HG03432 (cell line): ENCODE measurements at regions not wholly inside any gene's neighbourhood (a gene's known extent, or its start where the extent isn't known, plus 50 kb on each side); places are given as distances from the start of the nearest gene placed in this dataset.
"Not testable (repeated sequence)": the region's sequence is repeated elsewhere in the genome, so short reads cannot be mapped to it uniquely, and the experiment has no call there.

Experiments used
- ATAC-seq: cut with Tn5 transposase; IDR thresholded peaks from one replicate; pipeline ENCODE4 v1.9.1; 2021; ENCODE audit warnings: mild to moderate bottlenecking, moderate library complexity; ENCODE audit not compliant: unreplicated experiment

DNA sequence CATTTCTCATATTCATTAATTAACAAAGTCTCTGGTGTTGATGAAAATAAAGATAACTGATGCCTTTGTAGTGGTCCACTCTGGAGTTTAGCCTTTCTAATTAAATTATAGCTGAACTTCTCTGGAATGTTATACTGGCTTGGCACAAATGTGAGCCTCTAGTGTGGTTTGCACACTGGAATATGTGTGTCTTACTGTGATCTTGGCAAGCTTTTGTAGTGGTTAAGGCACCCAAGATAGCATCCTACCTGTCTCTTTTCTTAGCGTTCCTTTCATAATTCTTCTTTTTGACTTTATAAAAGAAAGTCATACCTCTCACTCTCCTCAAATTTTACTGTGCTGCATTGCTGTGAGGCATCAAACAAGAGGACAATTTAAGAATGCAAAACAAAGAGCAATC, 107.4 kb downstream of the UTRN start:
- ATAC-seq, result no peak

DNA sequence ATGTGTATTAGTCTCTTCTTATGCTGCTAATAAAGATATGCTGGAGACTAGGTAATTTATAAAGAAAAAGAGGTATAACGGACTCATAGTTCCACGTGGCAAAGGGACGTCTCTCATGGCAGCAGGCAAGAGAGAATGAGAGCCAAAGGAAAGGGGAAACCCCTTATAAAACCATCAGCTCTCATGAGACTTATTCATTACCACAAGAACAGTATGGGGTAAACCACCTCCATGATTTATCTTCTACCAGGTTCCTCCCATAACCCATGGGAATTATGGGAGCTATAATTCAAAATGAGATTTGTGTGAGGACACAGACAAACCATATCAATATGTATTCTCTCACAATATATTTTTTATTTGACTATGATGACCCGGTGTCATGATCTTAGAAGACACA, 109.1 kb downstream of the UTRN start:
- no peak for ATAC-seq

DNA sequence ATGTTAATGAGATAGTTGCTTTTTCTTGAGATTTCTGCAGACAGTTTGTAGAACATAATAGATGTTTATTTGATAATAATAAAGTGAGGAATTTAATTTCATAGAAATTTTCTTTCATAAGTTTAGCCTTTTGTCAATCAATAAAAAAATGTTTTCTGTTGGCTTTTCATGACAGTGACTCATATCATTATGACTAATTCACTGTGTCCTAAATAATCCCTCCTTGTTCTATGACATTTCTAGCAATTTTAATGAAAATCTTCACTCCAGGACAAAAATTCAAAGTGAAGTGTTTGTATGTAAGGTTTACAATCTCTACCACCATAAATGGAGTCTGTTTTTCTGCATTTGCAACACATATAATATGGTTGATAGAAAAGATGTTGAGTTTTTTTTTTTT, 109.9 kb downstream of the UTRN start:
- ATAC-seq, result no peak

DNA sequence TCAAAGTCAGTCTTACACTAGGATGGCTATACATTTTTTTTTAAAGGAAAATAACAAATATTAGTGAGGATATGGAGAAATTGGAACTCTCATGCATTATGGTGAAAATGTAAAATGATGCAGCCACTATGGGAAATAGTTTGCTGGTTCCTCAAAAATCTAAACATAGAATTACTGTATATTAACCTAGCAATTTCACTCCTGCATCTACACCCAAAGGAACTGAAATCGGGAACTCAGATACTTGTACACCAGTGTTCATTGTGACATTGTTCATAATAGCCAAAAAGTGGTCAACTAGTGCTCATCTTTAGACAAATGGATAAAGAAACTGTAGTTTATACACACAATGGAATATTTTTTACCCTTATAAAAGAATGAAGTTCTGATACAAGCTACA, 110.7 kb downstream of the UTRN start:
- ATAC-seq, result no peak

DNA sequence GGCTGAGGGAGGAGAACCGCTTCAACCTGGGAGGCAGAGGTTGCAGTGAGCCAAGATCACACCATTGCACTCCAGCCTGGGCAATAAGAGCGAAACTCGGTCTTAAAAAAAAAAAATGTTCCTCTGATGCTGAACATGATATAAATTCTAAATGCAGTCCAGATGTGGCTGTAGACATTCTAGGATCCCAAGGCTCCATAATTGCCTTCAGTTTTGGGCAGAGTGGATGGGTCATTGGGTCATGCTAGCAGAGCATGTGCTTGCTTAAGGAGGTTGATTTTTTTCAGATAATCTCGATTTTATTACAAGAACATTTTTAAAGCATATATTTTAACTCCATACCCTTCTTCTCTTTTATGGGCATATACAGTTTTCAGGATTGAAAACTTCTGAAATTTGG, 112.0 kb downstream of the UTRN start:
- no peak for ATAC-seq

DNA sequence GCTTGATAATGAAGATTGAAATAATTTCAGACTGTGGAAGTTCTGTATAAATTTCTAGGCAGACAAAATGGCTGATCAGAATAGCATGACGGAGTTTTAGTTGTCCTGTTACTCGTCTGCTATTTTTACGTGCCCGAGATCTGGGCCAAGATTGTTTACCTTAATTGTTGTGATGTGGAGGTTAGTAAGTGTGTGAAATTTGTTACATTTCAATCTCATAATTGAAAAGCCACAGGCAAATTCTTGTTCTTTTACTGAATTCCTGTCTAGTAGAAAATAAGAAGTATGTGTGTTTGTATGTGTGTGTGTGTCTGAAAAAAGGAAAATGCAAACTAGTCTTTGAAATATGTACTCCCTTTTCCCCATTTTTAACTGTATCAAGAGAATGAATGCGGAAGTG, 115.2 kb downstream of the UTRN start:
- no peak for ATAC-seq

DNA sequence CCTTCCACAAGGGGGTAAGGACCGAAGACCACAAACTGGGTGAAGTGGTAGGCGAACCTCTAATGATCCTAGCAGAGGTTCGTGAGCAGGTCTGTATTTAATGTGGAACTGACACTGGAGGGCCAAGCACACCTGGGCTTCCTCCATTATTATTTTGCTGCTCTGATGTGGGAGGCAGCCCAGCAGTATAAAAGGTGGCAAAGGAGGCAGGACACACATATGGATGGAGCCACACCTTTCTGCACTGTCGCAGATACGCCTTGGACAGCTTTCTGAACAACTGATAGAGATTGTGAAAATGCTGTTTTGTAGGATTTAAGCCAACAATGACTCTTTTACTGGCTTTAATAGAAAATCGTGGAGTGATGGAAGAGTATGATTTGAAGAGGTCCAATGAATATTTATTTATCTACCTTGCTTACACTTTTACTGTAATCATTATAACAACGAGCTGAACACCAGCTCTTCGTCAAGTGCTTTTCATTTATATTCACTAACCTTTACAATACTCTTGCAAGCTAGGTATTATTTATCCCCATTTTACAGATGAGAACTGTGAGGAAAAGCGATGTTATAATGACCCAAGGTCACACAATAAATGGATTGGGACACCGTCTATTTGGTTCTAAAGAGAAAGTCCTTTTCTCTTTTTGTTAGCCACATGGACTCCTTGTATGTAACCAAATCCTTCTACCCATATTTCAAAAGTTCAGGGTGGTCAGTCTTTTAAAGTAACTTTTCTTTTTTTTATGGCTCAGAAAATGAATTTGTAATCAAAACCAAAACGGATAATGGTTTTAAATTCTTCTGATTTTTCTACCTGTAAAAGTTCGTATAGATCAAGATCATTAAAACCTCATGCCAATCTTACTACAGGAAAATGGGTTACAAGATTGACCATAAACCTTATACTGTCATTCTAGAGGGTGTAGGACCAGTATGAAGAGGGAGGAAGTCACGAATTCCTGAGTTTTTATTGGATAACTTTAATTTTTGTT, 116.9 kb downstream of the UTRN start:
- no peak for ATAC-seq

DNA sequence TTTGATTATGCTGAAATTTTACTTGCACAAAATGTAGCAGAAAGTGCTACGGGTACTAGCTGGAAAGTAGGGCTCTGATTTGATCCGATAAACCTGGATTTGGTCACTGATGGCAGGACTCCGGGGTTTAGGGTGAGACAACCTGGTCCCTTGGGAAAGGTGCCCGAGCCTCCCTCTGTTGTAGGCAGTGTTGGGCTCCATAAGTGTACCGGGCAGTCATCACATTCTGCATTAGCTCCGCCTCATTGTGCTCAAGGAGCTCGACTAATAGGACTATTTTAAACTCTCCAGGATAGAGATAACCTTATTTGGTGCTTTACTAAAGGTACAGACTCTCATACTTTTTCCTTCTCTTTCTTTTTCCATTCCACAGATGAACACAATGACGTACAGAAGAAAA, 117.6 kb downstream of the UTRN start:
- ATAC-seq, result no peak

DNA sequence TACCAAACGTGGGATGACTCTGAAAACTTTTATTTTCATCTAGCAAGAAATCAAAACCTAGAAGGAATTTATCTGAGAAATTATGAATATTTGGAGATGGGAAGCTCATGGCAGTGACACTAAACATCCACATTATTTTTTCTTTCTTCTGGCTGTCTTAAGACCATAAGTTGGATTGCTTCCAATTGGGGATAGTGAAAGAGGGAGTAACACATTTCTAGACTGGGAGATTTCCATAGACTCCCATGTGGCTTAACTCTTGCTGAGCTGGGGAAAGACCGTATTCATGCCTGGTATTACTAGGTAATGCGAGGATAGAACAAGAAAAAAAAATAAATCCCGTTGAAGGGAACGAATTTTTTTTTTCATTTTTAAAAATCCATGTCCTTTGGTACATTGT, 120.0 kb downstream of the UTRN start:
- ATAC-seq, result no peak

DNA sequence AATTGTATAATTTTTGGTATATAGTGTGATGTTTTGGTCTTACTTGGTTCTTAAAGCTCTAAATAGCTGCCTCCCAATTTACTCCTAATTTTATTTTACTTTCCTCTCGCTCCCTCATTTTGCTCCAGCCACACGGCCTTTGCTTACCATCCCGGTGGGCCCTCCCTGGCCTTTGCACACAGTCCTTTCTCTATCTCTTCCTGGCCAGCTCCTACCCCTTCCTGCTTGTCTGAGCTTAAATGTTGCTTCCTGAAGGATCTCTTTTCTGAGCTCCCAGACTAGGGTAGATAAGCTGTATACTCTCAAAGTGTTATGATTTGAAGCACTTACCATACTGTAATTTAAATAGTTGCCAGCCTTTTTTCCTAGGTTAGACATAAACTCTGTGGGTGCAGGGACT, 121.7 kb downstream of the UTRN start:
- ATAC-seq, result no peak

DNA sequence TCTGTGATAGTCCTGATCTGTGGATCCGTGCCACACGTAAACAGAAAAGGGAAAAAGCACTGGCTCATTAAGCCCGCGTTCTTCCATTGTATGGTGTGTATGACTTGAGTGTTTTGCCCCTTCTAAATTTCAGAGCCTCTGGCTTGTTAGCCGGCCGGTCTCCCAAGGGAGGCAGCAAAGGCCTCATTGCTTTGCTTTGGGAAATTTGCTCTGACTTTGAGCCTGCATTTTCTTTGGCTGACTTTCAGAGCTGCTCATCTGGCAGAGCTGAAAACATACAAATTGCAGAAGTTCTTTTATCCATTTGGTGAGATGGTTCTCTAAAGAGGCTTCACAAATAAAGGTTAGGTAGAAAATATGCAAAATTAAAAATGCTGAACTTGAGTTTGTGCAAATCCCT, 123.0 kb downstream of the UTRN start:
- ATAC-seq, result no peak

DNA sequence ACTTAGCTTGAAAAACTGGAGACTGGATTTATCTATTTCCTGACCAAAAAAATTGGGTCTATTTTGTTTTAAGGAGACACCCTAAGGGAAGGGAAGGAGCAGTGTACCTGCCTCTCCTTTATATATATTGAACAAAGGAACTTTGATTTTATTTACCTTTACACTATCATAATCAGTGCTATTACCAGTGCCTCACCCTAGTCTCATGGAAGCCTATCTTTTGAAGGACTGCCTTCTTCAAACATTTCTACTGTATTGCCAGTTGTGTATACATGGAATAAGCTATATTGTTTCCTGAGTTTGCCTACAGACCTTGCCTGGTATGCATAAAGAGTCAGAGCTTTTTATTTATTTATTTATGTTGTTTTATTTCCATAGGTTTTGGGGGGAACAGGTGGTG, 124.9 kb downstream of the UTRN start:
- no peak for ATAC-seq

DNA sequence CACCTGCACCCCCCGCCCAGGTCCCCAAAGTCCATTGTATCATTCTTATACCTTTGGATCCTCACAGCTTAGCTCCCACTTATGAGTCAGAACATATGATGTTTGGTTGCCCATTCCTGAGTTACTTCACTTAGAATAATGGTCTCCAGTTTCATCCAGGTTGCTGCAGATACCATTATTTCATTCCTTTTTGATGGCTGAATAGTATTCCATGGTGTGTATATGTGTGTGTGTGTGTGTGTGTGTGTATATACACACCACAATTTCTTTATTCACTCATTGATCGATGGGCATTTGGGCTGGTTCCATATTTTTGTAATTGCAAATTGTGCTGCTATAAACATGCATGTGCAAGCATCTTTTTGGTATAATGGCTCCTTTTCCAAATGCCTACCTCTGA, 125.4 kb downstream of the UTRN start:
- not testable (repeated sequence) for ATAC-seq

DNA sequence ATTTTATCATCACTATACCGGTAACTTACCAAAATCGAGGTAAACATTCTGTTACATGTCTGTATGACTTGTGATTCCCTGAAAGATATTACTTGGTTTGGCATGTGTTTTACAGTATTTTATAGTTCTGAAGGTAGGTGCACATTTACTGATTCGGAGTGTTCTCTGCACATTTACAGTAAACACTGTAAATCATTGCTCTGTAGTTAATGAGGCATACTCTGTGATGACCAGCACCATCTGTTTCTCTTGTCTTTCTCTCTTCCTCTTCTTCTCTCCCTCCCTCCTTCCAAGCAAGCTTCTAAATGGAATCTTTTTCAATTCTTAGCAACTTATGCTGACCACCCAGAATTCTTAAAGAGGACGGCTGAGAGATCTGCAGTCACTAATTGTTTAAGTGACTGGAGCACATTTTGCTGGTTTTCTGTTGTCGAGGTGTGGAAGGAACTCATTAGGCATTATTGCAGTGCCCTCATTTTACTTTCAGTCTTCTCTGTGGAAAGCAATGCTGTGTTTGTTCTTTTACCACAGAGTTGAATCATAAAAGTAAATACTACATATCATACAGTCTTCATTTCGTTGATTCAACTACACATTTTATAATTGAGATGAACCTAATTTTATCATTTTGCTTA, 126.5 kb downstream of the UTRN start:
- ATAC-seq, result peak; percentile 52

DNA sequence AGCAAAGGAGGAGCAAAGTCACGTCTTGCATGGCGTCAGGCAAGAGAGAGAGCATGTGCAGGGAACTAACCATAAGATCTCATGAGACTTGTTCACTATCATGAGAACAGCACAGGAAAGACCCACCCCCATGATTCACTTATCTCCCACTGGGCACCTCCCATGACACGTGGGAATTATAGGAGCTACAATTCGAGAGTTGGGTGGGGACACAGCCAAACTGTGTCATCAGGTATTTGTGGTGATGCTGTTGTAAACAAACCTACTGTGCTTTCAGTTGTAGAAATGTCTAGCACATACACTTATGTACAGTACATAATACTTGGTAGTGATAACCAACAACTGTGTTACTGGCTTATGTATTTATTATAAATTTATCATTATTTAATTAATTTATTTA, 128.3 kb downstream of the UTRN start:
- ATAC-seq, result no peak

DNA sequence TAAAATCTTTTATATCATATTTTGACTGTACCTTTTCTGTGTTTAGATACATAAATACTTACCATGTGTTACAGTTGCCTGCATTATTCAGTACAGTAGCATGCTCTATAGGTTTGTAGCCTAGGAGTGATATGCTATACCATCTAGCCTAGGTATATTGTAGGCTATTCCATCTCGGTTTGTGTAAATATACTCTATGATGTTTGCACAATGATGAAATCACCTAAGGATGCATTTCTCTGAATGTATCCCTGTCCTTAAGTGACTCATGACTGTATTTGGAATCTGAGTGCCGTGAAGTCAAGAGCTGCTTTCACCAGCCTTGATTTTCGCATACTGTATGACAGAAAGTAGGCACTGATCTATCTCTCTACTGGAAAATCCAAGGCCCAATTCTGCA, 129.9 kb downstream of the UTRN start:
- no peak for ATAC-seq

DNA sequence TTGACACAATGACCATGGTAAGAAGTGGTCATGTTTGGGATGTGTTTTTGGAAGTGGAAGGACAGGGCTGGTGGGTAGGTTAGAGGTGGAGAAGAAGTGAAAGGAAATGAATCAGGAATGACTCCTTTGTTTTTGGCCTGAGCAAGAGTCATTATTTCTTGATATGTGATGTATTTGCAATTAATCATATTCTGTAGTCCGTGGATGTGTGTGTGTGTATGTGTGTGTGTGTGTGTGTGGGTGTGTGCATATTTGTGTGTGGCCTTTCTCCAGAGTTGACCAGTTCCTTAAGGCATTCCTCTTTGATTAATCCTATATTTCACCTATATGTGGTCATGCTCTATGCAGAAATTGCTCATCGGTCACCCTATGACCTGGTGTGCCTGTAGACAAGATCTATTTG, 130.7 kb downstream of the UTRN start:
- ATAC-seq, result no peak

DNA sequence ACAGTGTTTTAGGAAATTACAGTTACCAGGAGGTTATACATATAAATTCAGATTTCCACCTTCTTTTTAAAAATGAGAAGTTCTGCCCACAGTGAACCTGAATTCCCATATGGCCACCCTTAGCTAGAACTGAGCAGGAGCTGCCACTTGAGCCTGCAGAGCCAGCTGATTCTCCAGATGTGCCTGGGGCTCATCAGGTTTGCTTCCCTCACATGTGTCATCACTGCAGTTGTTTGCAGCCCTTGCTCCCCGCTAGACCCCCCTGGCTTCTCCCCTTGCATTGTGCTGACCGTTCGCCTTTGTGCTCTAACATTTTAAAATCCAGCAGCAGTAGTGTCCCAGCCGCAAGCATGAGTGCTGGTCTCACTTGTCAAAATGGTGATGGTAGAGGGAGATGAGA, 131.1 kb downstream of the UTRN start:
- ATAC-seq, result no peak

DNA sequence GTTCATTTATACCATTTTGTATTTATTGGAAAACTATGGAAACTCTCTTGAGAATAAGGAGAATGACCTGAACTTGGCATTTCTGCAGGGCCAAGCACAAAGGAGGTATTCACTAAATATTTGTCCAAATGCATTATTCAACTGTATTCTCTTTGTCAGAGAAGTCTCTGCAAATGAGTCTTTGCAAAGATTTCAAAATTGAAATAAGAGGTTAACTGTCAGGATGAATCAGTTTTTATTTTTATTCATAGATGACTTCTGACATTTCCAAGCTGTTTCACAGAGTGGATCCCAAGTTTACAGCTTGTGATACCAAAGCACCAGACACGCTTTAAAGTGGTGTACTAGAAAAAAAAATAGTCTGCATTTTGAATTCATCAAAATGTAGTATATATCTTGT, 131.6 kb downstream of the UTRN start:
- ATAC-seq, result no peak

DNA sequence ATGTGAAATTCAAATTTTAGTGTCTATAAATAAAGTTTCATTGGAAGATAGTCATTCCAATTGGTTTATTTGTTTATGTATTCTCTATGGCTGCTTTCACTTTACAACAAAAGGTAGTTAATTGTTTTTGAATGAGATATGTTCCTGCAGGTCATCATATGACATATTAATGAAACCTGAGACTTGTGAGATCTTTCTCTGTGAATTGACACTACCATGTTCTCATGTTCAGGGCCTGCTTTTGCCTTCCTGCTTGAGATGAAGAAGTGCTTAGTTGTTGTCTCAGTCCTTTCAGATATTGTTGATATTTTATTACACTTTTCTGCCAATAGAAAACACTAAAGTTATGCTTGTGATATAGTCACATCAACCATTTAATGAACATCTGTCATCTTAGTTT, 132.5 kb downstream of the UTRN start:
- ATAC-seq, result no peak

DNA sequence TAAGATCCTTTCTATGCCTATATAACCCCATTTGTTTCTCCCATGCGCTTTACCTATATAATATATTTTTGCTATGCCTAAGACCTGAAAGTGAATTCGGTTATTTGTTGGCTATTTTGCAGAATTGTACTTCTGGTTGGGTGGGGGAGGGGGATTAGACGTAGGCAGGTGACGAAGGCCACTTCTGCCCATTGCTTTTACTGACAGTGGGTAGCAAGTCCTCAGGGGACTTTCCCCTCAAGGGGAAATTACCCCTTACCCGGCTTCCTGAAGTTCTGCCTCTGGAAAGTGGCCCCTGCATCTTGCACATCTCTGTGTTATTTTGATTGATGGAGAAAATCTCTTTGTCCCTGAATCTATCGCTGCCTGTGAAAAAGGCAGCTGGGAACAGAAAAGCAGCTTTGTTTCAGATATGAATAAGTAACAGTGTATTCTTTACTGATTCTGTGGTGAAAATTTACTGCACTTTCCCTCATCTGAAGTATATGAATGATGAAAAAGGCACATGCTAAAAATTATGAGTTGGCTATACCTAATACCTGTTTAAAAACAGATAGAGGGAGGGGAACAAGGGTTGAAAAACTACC, 133.9 kb downstream of the UTRN start:
- no peak for ATAC-seq

DNA sequence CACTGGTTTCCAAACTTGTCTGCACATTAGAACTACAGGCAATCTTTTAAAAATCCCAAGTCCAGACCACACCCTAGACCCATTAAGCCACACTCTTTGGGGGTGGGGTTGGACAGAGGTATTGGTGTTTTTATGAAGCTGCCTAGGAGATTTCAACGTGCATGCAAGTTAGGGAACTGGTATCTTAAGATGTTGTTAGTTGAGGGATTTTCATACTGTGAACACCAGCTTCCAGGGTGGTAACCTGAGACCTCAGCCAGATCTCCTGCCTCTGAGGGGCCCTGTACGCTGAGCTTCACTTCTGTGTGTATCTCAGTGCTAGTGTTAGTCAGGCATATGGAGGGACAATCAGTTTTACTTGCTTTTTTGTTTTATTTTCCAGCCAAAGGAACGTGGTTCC, 138.0 kb downstream of the UTRN start:
- ATAC-seq, result no peak
